ENCODE measurements at regions not wholly inside any gene's neighbourhood (a gene's known extent, or its start where the extent isn't known, plus 50 kb on each side); places are given as distances from the start of the nearest gene placed in this dataset.

DNA sequence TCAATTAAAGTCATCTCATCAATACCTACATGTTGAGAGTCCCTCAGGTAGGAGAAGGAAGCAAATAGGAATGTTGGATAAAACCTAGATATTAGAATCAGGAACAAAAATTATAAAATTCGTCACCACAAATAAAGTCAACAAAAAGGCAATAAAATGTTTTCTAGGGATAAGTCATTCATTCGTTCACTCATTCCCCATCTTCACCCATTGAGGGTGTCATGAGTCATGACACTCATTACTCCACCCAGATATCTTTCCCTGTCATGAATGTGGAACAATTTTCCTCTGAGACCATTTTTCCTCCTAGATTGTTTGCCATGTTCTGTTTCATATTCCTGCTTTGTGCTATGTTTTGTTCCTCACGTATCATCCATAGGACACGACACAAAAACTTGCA lies 50.9 kb upstream of the OLIG3 start:
- Histone ChIP-seq H3K56ac (ENCODE audit: low read length) (no peak overlapping the region), H3K4me3 (ENCODE audit: low read length) (no peak overlapping the region), H2BK5ac (ENCODE audit: low read length) (no peak overlapping the region), H3K79me2 (ENCODE audit: control insufficient read depth, insufficient read depth, low read length) (no peaks in the 10 kb centered on the region), H3K23ac (ENCODE audit: low read length) (no peak overlapping the region), H3K4me2 (ENCODE audit: low read length) (no peak overlapping the region), H3K9ac (ENCODE audit: low read length) (no peak overlapping the region), H3K18ac (ENCODE audit: low read length) (no peak overlapping the region), H3K36me3 (ENCODE audit: control insufficient read depth, insufficient read depth, low read length) (no peaks in the 10 kb centered on the region), H3K27ac (ENCODE audit: low read depth, low read length) (no peak overlapping the region), H4K5ac (ENCODE audit: low read length) (no peak overlapping the region), H3K4me1 (ENCODE audit: control insufficient read depth, low read depth, low read length) (no peaks in the 10 kb centered on the region), H3K27me3 (ENCODE audit: insufficient read depth, low read length, poor library complexity) (no peaks in the 10 kb centered on the region), H3K79me1 (ENCODE audit: low read length) (no peaks in the 10 kb centered on the region), H3K4ac (ENCODE audit: low read depth, low read length) (no peak overlapping the region), H4K8ac (ENCODE audit: low read depth, low read length) (no peak overlapping the region), H2BK15ac (replicated peaks; ENCODE audit: low read depth) (no peak overlapping the region), H2BK120ac (ENCODE audit: low read depth, low read length) (no peak overlapping the region), H2AK5ac (ENCODE audit: low read length) (no peak overlapping the region)
- WGBS (ENCODE audit: extremely low coverage, insufficient coverage, low lambda C conversion rate) = no CpG with 5 or more reads among the region's 4 CpGs
- DNase-seq = no peak

DNA sequence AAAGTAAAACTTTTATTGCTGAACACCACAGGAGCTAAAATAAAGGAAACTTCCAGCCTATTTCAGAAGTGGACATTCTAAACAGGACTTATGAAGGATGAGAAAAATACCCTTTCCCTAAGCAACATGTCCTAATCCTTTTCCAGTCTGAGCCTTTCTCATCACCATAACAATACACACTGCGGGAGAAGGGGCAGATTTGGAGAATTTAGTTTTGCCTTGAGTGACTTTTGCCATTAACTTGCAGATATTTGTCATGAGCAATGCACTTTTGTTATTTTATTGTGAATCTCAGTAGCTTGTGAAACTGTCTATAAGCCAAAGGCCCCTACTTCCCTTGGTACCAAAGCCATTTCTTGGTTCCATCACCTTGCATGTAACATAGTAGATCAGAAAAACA lies 53.0 kb upstream of the OLIG3 start:
- no CpG with 5 or more reads among the region's 1 CpG for WGBS (ENCODE audit: extremely low coverage, insufficient coverage, low lambda C conversion rate)
- no peak for DNase-seq
- H3K4me1 ChIP-seq (ENCODE audit: control insufficient read depth, low read depth, low read length) = no peaks in the 10 kb centered on the region

DNA sequence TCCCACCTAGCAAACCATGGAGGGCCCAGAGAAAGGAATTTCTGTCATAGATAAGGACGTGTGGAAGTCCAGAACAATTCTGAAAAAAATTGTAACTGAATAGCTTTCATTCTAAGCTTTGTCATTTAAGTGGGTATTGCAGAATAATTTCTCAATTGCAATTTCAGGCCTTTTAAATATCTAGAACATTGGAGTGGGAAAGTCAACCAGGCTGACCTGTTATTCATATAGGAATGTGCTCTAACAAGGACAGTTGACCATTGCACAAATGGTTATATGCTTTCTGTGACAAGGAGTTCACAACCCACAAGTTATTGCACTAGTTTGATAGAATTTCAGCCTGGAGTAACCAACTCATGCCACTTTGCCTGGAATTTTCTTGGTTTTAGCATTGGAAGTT lies 53.4 kb upstream of the OLIG3 start:
- no peak overlapping the region for H2BK120ac ChIP-seq (ENCODE audit: low read depth, low read length)
- H3K4me3 ChIP-seq (ENCODE audit: low read length) = no peak overlapping the region
- H3K27ac ChIP-seq (ENCODE audit: low read depth, low read length) = no peak overlapping the region
- no peak overlapping the region for H3K18ac ChIP-seq (ENCODE audit: low read length)
- no peak overlapping the region for H2BK15ac ChIP-seq (replicated peaks; ENCODE audit: low read depth)
- no peaks in the 10 kb centered on the region for H3K4me1 ChIP-seq (ENCODE audit: control insufficient read depth, low read depth, low read length)
- H3K4ac ChIP-seq (ENCODE audit: low read depth, low read length) = no peak overlapping the region
- no peak overlapping the region for H3K9ac ChIP-seq (ENCODE audit: low read length)
- H3K79me2 ChIP-seq (ENCODE audit: control insufficient read depth, insufficient read depth, low read length) = no peaks in the 10 kb centered on the region
- H2BK5ac ChIP-seq (ENCODE audit: low read length) = no peak overlapping the region
- no peaks in the 10 kb centered on the region for H3K79me1 ChIP-seq (ENCODE audit: low read length)
- no peaks in the 10 kb centered on the region for H3K27me3 ChIP-seq (ENCODE audit: insufficient read depth, low read length, poor library complexity)
- no peak overlapping the region for H3K56ac ChIP-seq (ENCODE audit: low read length)
- no CpG with 5 or more reads among the region's 1 CpG for WGBS (ENCODE audit: extremely low coverage, insufficient coverage, low lambda C conversion rate)
- H3K4me2 ChIP-seq (ENCODE audit: low read length) = no peak overlapping the region
- DNase-seq = no peak
- H3K36me3 ChIP-seq (ENCODE audit: control insufficient read depth, insufficient read depth, low read length) = no peaks in the 10 kb centered on the region
- no peak overlapping the region for H4K5ac ChIP-seq (ENCODE audit: low read length)
- no peak overlapping the region for H4K8ac ChIP-seq (ENCODE audit: low read depth, low read length)
- H2AK5ac ChIP-seq (ENCODE audit: low read length) = no peak overlapping the region
- H3K23ac ChIP-seq (ENCODE audit: low read length) = no peak overlapping the region

More for the DNA sequence above, 53.0 kb upstream of the OLIG3 start:
- no peak overlapping the region for H3K56ac ChIP-seq (ENCODE audit: low read length)
- no peak overlapping the region for H3K4me2 ChIP-seq (ENCODE audit: low read length)
- no peak overlapping the region for H3K18ac ChIP-seq (ENCODE audit: low read length)
- H2BK5ac ChIP-seq (ENCODE audit: low read length) = no peak overlapping the region
- H3K79me2 ChIP-seq (ENCODE audit: control insufficient read depth, insufficient read depth, low read length) = no peaks in the 10 kb centered on the region
- no peak overlapping the region for H2BK120ac ChIP-seq (ENCODE audit: low read depth, low read length)
- no peaks in the 10 kb centered on the region for H3K79me1 ChIP-seq (ENCODE audit: low read length)
- H3K4me3 ChIP-seq (ENCODE audit: low read length) = no peak overlapping the region
- H3K9ac ChIP-seq (ENCODE audit: low read length) = no peak overlapping the region
- H3K27ac ChIP-seq (ENCODE audit: low read depth, low read length) = no peak overlapping the region
- no peak overlapping the region for H2AK5ac ChIP-seq (ENCODE audit: low read length)
- no peak overlapping the region for H2BK15ac ChIP-seq (replicated peaks; ENCODE audit: low read depth)
- H3K36me3 ChIP-seq (ENCODE audit: control insufficient read depth, insufficient read depth, low read length) = no peaks in the 10 kb centered on the region
- no peaks in the 10 kb centered on the region for H3K27me3 ChIP-seq (ENCODE audit: insufficient read depth, low read length, poor library complexity)
- H4K5ac ChIP-seq (ENCODE audit: low read length) = no peak overlapping the region
- H4K8ac ChIP-seq (ENCODE audit: low read depth, low read length) = no peak overlapping the region
- H3K23ac ChIP-seq (ENCODE audit: low read length) = no peak overlapping the region
- H3K4ac ChIP-seq (ENCODE audit: low read depth, low read length) = no peak overlapping the region

DNA sequence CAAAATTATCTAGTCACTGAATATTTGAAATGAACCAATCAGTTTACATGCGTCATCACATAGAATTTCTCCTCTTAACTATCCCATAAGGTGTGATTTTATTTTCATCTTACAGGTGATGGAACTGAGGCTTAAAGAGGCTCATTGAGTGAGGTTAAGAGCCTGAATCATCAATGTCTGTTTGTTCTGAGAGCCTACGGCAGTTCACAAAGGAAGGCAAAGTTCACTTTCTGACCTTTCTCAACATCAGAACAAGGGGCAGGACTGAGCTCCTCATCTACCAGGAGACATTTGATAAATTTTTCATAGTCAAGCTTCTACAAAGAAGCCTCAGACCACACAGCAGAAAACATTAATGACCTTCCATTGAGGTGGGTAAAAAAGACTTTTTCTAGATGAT lies 54.9 kb upstream of the OLIG3 start:
- Histone ChIP-seq H3K18ac (ENCODE audit: low read length) (no peak overlapping the region), H2BK120ac (ENCODE audit: low read depth, low read length) (no peak overlapping the region), H3K36me3 (ENCODE audit: control insufficient read depth, insufficient read depth, low read length) (no peaks in the 10 kb centered on the region), H3K4me1 (ENCODE audit: control insufficient read depth, low read depth, low read length) (no peaks in the 10 kb centered on the region), H4K5ac (ENCODE audit: low read length) (no peak overlapping the region), H3K27ac (ENCODE audit: low read depth, low read length) (no peak overlapping the region), H3K9ac (ENCODE audit: low read length) (no peak overlapping the region), H3K56ac (ENCODE audit: low read length) (no peak overlapping the region), H2BK5ac (ENCODE audit: low read length) (no peak overlapping the region), H3K23ac (ENCODE audit: low read length) (no peak overlapping the region), H2AK5ac (ENCODE audit: low read length) (no peak overlapping the region), H2BK15ac (replicated peaks; ENCODE audit: low read depth) (no peak overlapping the region), H3K4ac (ENCODE audit: low read depth, low read length) (no peak overlapping the region), H3K4me3 (ENCODE audit: low read length) (no peak overlapping the region), H3K79me1 (ENCODE audit: low read length) (no peaks in the 10 kb centered on the region), H3K79me2 (ENCODE audit: control insufficient read depth, insufficient read depth, low read length) (no peaks in the 10 kb centered on the region), H3K27me3 (ENCODE audit: insufficient read depth, low read length, poor library complexity) (no peaks in the 10 kb centered on the region), H3K4me2 (ENCODE audit: low read length) (no peak overlapping the region), H4K8ac (ENCODE audit: low read depth, low read length) (no peak overlapping the region)
- no CpG with 5 or more reads among the region's 2 CpGs for WGBS (ENCODE audit: extremely low coverage, insufficient coverage, low lambda C conversion rate)
- no peak for DNase-seq

DNA sequence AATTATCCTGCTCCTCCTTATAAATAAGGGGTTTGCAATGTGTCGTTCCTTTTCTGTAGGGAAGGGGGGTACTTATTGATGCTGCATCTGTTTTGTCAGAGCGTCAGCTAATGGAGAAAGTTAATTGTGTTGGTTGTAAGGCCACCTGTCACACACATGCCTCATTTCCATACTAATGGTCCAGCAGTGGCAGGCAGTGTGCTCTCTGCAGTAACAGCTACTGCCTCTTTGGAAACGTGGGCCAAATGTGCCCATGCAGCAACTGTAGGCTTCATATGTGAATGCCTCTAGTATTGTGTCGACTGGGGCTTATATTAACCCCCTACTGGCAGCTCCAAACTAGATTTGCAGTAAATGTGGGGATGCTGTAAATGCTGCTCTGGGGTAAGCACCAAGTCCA lies 56.3 kb upstream of the OLIG3 start:
- H4K8ac ChIP-seq (ENCODE audit: low read depth, low read length) = no peak overlapping the region
- no peaks in the 10 kb centered on the region for H3K79me1 ChIP-seq (ENCODE audit: low read length)
- H2BK120ac ChIP-seq (ENCODE audit: low read depth, low read length) = no peak overlapping the region
- no peak overlapping the region for H3K18ac ChIP-seq (ENCODE audit: low read length)
- no peak overlapping the region for H2AK5ac ChIP-seq (ENCODE audit: low read length)
- no peak overlapping the region for H3K23ac ChIP-seq (ENCODE audit: low read length)
- H3K9ac ChIP-seq (ENCODE audit: low read length) = no peak overlapping the region
- H2BK5ac ChIP-seq (ENCODE audit: low read length) = no peak overlapping the region
- DNase-seq = no peak
- H3K4me2 ChIP-seq (ENCODE audit: low read length) = no peak overlapping the region
- no peak overlapping the region for H4K5ac ChIP-seq (ENCODE audit: low read length)
- H3K4me1 ChIP-seq (ENCODE audit: control insufficient read depth, low read depth, low read length) = no peaks in the 10 kb centered on the region
- no peak overlapping the region for H2BK15ac ChIP-seq (replicated peaks; ENCODE audit: low read depth)
- no peak overlapping the region for H3K4me3 ChIP-seq (ENCODE audit: low read length)
- WGBS (ENCODE audit: extremely low coverage, insufficient coverage, low lambda C conversion rate) = no CpG with 5 or more reads among the region's 4 CpGs
- H3K27me3 ChIP-seq (ENCODE audit: insufficient read depth, low read length, poor library complexity) = no peaks in the 10 kb centered on the region
- H3K36me3 ChIP-seq (ENCODE audit: control insufficient read depth, insufficient read depth, low read length) = no peaks in the 10 kb centered on the region
- H3K79me2 ChIP-seq (ENCODE audit: control insufficient read depth, insufficient read depth, low read length) = no peaks in the 10 kb centered on the region
- no peak overlapping the region for H3K56ac ChIP-seq (ENCODE audit: low read length)
- no peak overlapping the region for H3K27ac ChIP-seq (ENCODE audit: low read depth, low read length)
- no peak overlapping the region for H3K4ac ChIP-seq (ENCODE audit: low read depth, low read length)

DNA sequence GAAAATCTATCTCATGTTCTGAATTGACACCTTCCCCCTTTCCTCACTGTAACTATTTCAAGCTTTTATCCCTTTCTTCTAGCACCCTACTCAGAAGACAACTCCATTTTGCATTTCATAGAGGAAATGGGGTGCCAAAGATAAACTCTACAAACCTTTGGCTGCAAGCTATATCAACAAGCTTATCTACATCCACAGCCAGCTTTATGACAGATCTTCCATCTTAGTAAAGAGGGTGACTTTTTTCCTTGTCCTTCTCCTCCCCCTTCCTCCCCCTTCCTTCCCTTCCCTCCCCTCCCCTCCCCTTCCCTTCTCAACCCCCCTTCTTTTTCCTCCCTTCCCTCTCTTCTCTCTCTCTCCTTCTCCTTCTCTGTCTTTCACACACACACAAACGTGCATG lies 58.0 kb upstream of the OLIG3 start:
- Histone ChIP-seq H4K5ac (ENCODE audit: low read length) (no peak overlapping the region), H3K23ac (ENCODE audit: low read length) (no peak overlapping the region), H3K27ac (ENCODE audit: low read depth, low read length) (no peak overlapping the region), H3K4me2 (ENCODE audit: low read length) (no peak overlapping the region), H3K18ac (ENCODE audit: low read length) (no peak overlapping the region), H3K56ac (ENCODE audit: low read length) (no peak overlapping the region), H3K4ac (ENCODE audit: low read depth, low read length) (no peak overlapping the region), H3K27me3 (ENCODE audit: insufficient read depth, low read length, poor library complexity) (no peaks in the 10 kb centered on the region), H2BK5ac (ENCODE audit: low read length) (no peak overlapping the region), H3K79me1 (ENCODE audit: low read length) (no peaks in the 10 kb centered on the region), H3K4me3 (ENCODE audit: low read length) (no peak overlapping the region), H3K4me1 (ENCODE audit: control insufficient read depth, low read depth, low read length) (no peaks in the 10 kb centered on the region), H2BK15ac (replicated peaks; ENCODE audit: low read depth) (no peak overlapping the region), H4K8ac (ENCODE audit: low read depth, low read length) (no peak overlapping the region), H3K9ac (ENCODE audit: low read length) (no peak overlapping the region), H3K79me2 (ENCODE audit: control insufficient read depth, insufficient read depth, low read length) (no peaks in the 10 kb centered on the region), H3K36me3 (ENCODE audit: control insufficient read depth, insufficient read depth, low read length) (no peaks in the 10 kb centered on the region), H2AK5ac (ENCODE audit: low read length) (no peak overlapping the region), H2BK120ac (ENCODE audit: low read depth, low read length) (no peak overlapping the region)
- WGBS (ENCODE audit: extremely low coverage, insufficient coverage, low lambda C conversion rate) = no CpG with 5 or more reads among the region's 1 CpG
- no peak for DNase-seq

All from mesendoderm (in vitro differentiated cells).